Erythroblast (primary cell): ENCODE measurements at regions not wholly inside any gene's neighbourhood (a gene's known extent, or its start where the extent isn't known, plus 50 kb on each side); places are given as distances from the start of the nearest gene placed in this dataset.

Experiments
- GATA1 ChIP-seq: IDR thresholded peaks from 2 replicates; pipeline ENCODE4 v1.6.1; 2011; ENCODE audit warnings: low read depth, mild to moderate bottlenecking, control low read depth, low read length, moderate library complexity
- POLR2A ChIP-seq: IDR thresholded peaks from 2 replicates; pipeline ENCODE4 v1.6.1; 2011; ENCODE audit warnings: mild to moderate bottlenecking, low read length

DNA sequence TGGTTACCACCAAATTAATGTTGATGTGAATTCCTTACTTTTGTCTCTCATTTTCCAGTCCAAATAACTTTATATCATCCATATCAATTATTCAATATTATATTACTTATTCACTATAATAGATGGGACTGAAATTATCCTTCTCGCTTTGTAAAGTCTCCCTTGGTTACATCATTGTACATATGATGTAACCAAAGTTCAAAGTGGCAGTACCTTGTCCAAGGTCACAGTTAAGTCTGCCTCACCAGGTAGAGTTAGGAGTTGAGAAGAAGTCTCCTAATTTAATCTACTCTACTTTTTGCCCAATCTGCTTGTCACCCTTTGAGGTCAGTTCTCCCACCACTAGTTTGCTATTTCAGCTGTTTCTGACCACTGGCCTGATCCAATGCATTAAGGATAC is 83.7 kb upstream of the CLINT1 start:
- TF ChIP-seq POLR2A, result no peak
- TF ChIP-seq GATA1, result no peak
